ENCODE measurements at regions not wholly inside any gene's neighbourhood (a gene's known extent, or its start where the extent isn't known, plus 50 kb on each side); places are given as distances from the start of the nearest gene placed in this dataset.
"Not testable (repeated sequence)": the region's sequence is repeated elsewhere in the genome, so short reads cannot be mapped to it uniquely, and the experiment has no call there.

GRCh38 chr17:21470422-21470821 is 94.3 kb downstream of the KCNJ12 start:
- not testable (repeated sequence) for H3K36me3 Mint-ChIP-seq; DNase-seq; H3K27ac Mint-ChIP-seq; H3K4me3 Mint-ChIP-seq; H3K9me3 Mint-ChIP-seq (ENCODE audit: low read depth); H3K4me1 Mint-ChIP-seq; ATAC-seq
- H3K27me3 Mint-ChIP-seq: peaks cover 35% of the 10 kb centered on the region
- CTCF ChIA-PET: interaction anchor here (1.0 to 2.5 kb wide), 2 partner anchors 13 to 43 kb away, joined by 3 to 11 read pairs; no protein-coding TSS in a partner anchor

GRCh38 chr17:21470861-21471260 is 94.7 kb downstream of the KCNJ12 start:
- H3K4me3 Mint-ChIP-seq: no peak overlapping the region
- no peaks in the 10 kb centered on the region for H3K4me1 Mint-ChIP-seq
- CTCF ChIA-PET: interaction anchor here (2.5 kb wide), 1 partner anchor 14 kb away, joined by 11 read pairs; no protein-coding TSS in a partner anchor
- no peaks in the 10 kb centered on the region for H3K9me3 Mint-ChIP-seq (ENCODE audit: low read depth)
- DNase-seq: no peak
- no peaks in the 10 kb centered on the region for H3K36me3 Mint-ChIP-seq
- peaks cover 35% of the 10 kb centered on the region for H3K27me3 Mint-ChIP-seq
- no peak overlapping the region for H3K27ac Mint-ChIP-seq
- no peak for ATAC-seq

DNA sequence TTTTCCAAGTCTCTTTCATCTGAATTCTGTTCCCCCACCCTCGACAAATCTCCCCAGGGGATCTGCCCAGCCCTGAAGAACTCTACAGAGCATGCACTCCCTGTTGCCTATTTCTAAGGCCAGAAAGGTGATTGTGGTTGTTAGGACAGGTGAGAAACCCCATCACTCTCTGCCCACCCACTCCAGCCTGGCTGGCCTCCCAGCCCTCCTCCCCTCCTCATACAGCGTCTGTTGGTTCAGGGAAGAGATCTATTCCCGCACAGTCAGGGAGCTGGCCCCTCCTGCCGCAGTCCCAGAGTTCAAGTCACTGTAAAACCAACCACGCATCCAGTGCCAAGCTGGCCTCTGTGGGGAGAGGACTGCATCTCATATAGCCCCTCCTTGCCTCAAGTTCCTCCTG is 98.7 kb downstream of the KCNJ12 start:
- Mint-ChIP-seq H3K27me3 (peaks cover 32% of the 10 kb centered on the region), H3K4me1 (no peaks in the 10 kb centered on the region), H3K4me3 (no peak overlapping the region), H3K36me3 (peaks cover 2% of the 10 kb centered on the region), H3K27ac (no peak overlapping the region), H3K9me3 (ENCODE audit: low read depth) (peaks cover 3% of the 10 kb centered on the region)
- ATAC-seq (no peak), DNase-seq (no peak)
- CTCF ChIA-PET: no interaction called here

DNA sequence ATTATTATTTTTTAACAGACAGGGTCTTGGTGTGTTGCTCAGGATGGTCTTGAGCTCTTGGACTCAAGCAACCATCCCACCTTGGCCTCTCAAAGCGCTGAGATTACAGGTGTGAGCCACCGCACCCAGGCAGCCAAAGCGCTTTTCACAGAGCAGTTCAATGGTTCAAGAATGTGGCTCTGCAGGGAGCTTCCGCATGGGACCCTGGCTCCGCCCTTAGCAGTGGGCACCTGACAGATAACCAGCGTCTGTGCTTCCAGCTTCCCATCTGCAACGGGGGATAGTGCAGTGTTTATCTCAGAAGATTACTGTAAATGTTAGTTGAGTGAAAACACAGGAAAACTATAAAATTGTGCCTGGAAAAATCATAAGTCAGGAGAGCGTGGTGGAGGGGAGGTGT is 99.4 kb downstream of the KCNJ12 start:
- peaks cover 2% of the 10 kb centered on the region for H3K36me3 Mint-ChIP-seq
- CTCF ChIA-PET: no interaction called here
- no peaks in the 10 kb centered on the region for H3K4me1 Mint-ChIP-seq
- DNase-seq (no peak), ATAC-seq (no peak)
- H3K27me3 Mint-ChIP-seq: peaks cover 33% of the 10 kb centered on the region
- peaks cover 3% of the 10 kb centered on the region for H3K9me3 Mint-ChIP-seq (ENCODE audit: low read depth)
- no peak overlapping the region for H3K4me3 Mint-ChIP-seq
- H3K27ac Mint-ChIP-seq: no peak overlapping the region

DNA sequence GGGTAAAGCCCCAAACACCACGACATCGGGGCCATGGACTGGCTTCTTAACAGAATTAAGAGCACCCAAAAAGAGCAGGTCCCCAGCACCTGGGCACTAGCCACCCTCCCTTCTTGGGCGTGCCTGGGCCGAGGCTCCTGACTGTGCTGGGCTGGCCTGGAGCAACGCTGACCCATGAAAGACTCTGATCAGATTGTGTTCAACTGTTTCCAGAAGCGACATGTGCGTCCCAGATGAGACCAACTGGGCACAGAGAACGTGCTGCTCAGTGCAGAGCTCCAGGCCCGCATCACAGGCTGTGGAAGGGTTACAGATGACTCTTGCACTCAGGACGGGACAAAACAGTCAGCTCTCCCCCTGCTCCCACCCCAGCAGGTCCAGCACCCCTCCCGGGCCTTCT is 100.7 kb downstream of the KCNJ12 start:
- DNase-seq (no peak), ATAC-seq (no peak)
- Mint-ChIP-seq H3K27ac (no peak overlapping the region), H3K4me3 (no peak overlapping the region), H3K4me1 (no peaks in the 10 kb centered on the region), H3K36me3 (peaks cover 2% of the 10 kb centered on the region), H3K9me3 (ENCODE audit: low read depth) (peaks cover 3% of the 10 kb centered on the region), H3K27me3 (peaks cover 29% of the 10 kb centered on the region)
- CTCF ChIA-PET: no interaction called here

- Mint-ChIP-seq H3K36me3 (peaks cover 2% of the 10 kb centered on the region), H3K27ac (no peak overlapping the region), H3K9me3 (ENCODE audit: low read depth) (peaks cover 3% of the 10 kb centered on the region), H3K4me1 (no peaks in the 10 kb centered on the region), H3K4me3 (no peak overlapping the region), H3K27me3 (peaks cover 43% of the 10 kb centered on the region)
- CTCF ChIA-PET: no interaction called here
- no peak for ATAC-seq
- no peak for DNase-seq
These were observed 106.2 kb downstream of the KCNJ12 start for GRCh38 chr17:21482189-21482865.

DNA sequence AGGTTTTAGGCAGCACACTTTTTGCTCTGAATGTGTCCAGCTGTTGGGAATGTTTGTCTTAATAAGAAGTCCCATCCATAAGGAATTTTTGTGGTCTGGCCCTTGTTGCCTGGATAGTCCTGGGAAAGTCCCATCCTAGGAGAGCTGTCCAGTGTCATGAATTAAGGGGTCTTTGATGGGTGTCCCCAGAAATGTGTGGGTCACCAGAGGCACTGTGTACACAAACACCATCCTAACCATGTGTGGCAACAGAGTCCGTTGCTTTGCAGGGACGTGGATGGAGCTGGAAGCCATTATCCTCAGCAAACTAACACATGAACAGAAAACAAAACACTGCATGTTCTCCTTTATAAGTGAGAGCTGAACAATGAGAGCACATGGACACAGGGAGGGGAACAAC is 111.9 kb downstream of the KCNJ12 start:
- H3K27ac Mint-ChIP-seq; CTCF ChIA-PET; H3K9me3 Mint-ChIP-seq (ENCODE audit: low read depth); ATAC-seq; H3K4me1 Mint-ChIP-seq; H3K36me3 Mint-ChIP-seq; H3K4me3 Mint-ChIP-seq; DNase-seq: not testable (repeated sequence)
- H3K27me3 Mint-ChIP-seq: peaks cover 29% of the 10 kb centered on the region

- Mint-ChIP-seq H3K9me3 (ENCODE audit: low read depth) (no peaks in the 10 kb centered on the region), H3K27me3 (peaks cover 14% of the 10 kb centered on the region), H3K4me1 (no peaks in the 10 kb centered on the region), H3K4me3 (no peak overlapping the region), H3K36me3 (no peaks in the 10 kb centered on the region), H3K27ac (no peak overlapping the region)
- CTCF ChIA-PET: interaction anchor here (2.7 kb wide), 1 partner anchor 19 kb away, joined by 7 read pairs; no protein-coding TSS in a partner anchor
- DNase-seq: no peak
- ATAC-seq: no peak
These were observed 117.8 kb downstream of the KCNJ12 start for GRCh38 chr17:21493993-21494392.

- no peaks in the 10 kb centered on the region for H3K36me3 Mint-ChIP-seq
- ATAC-seq: no peak
- no peaks in the 10 kb centered on the region for H3K4me1 Mint-ChIP-seq
- DNase-seq: no peak
- CTCF ChIA-PET: interaction anchor here (1.0 kb wide), 1 partner anchor 17 kb away, joined by 4 read pairs; no protein-coding TSS in a partner anchor
- H3K27ac Mint-ChIP-seq: no peak overlapping the region
- H3K27me3 Mint-ChIP-seq: peaks cover 21% of the 10 kb centered on the region
- no peak overlapping the region for H3K4me3 Mint-ChIP-seq
- H3K9me3 Mint-ChIP-seq (ENCODE audit: low read depth): no peaks in the 10 kb centered on the region
These were observed 119.1 kb downstream of the KCNJ12 start for GRCh38 chr17:21495281-21495680.

- ATAC-seq (no peak), DNase-seq (no peak)
- no peak overlapping the region for H3K27ac Mint-ChIP-seq
- no peak overlapping the region for H3K4me3 Mint-ChIP-seq
- CTCF ChIA-PET: interaction anchor here (1.7 to 2.0 kb wide), 2 partner anchors 12 to 13 kb away, joined by 6 to 9 read pairs; no protein-coding TSS in a partner anchor
- no peaks in the 10 kb centered on the region for H3K4me1 Mint-ChIP-seq
- peaks cover 19% of the 10 kb centered on the region for H3K27me3 Mint-ChIP-seq
- no peaks in the 10 kb centered on the region for H3K36me3 Mint-ChIP-seq
- H3K9me3 Mint-ChIP-seq (ENCODE audit: low read depth): no peaks in the 10 kb centered on the region
These were observed 123.9 kb downstream of the KCNJ12 start for GRCh38 chr17:21500064-21500463.

- CTCF ChIA-PET: interaction anchor here (1.0 kb wide), 1 partner anchor 11 kb away, joined by 3 read pairs; no protein-coding TSS in a partner anchor
- not testable (repeated sequence) for DNase-seq; H3K4me1 Mint-ChIP-seq; H3K27ac Mint-ChIP-seq; H3K36me3 Mint-ChIP-seq; H3K4me3 Mint-ChIP-seq; H3K9me3 Mint-ChIP-seq (ENCODE audit: low read depth); ATAC-seq
- H3K27me3 Mint-ChIP-seq: peaks cover 16% of the 10 kb centered on the region
These were observed 126.0 kb downstream of the KCNJ12 start for GRCh38 chr17:21501927-21502700.

- no peak for DNase-seq
- ATAC-seq: no peak
- Mint-ChIP-seq H3K36me3 (no peaks in the 10 kb centered on the region), H3K4me1 (peaks cover 10% of the 10 kb centered on the region), H3K27me3 (peaks cover 26% of the 10 kb centered on the region), H3K27ac (no peak overlapping the region), H3K4me3 (no peak overlapping the region), H3K9me3 (ENCODE audit: low read depth) (no peaks in the 10 kb centered on the region)
- CTCF ChIA-PET: no interaction called here
These were observed 130.0 kb downstream of the KCNJ12 start for GRCh38 chr17:21505819-21506815.

GRCh38 chr17:21507806-21508205 is 131.6 kb downstream of the KCNJ12 start:
- peaks cover 20% of the 10 kb centered on the region for H3K4me1 Mint-ChIP-seq
- not testable (repeated sequence) for DNase-seq; H3K9me3 Mint-ChIP-seq (ENCODE audit: low read depth); H3K36me3 Mint-ChIP-seq; H3K27ac Mint-ChIP-seq; H3K4me3 Mint-ChIP-seq; ATAC-seq
- peaks cover 37% of the 10 kb centered on the region for H3K27me3 Mint-ChIP-seq
- CTCF ChIA-PET: interaction anchor here (3.4 kb wide), 1 partner anchor 51 kb away, joined by 15 read pairs; no protein-coding TSS in a partner anchor

Data from activated CD8-positive, alpha-beta memory T cell treated with anti-CD3 and anti-CD28 coated beads, Interleukin-2, amount 10 ng/mL, durations not matched to agents 7 days and 5 days (primary cell).